HG03045 (cell line): ENCODE measurements at regions not wholly inside any gene's neighbourhood (a gene's known extent, or its start where the extent isn't known, plus 50 kb on each side); places are given as distances from the start of the nearest gene placed in this dataset.

Experiments
- ATAC-seq: cut with Tn5 transposase; IDR thresholded peaks from one replicate; pipeline ENCODE4 v1.9.1; 2021; ENCODE audit warnings: mild to moderate bottlenecking, moderate library complexity; ENCODE audit not compliant: unreplicated experiment

- no peak for ATAC-seq
Measured at GRCh38 chr6:94401311-94401710, 982.0 kb upstream of the EPHA7 start.

GRCh38 chr6:94394822-94395221, 975.5 kb upstream of the EPHA7 start:
- ATAC-seq, result no peak

GRCh38 chr6:94389218-94389617, 969.9 kb upstream of the EPHA7 start:
- no peak for ATAC-seq

- ATAC-seq, result no peak
Measured at GRCh38 chr6:94377835-94378234, 958.5 kb upstream of the EPHA7 start.

GRCh38 chr6:94376876-94377275, 957.5 kb upstream of the EPHA7 start:
- ATAC-seq, result no peak

GRCh38 chr6:94372229-94372628, 952.9 kb upstream of the EPHA7 start:
- no peak for ATAC-seq

- no peak for ATAC-seq
Measured at GRCh38 chr6:94367316-94367715, 948.0 kb upstream of the EPHA7 start.

GRCh38 chr6:94362061-94362864, 942.9 kb upstream of the EPHA7 start:
- ATAC-seq, result no peak

- no peak for ATAC-seq
Measured at GRCh38 chr6:94361304-94362060, 942.1 kb upstream of the EPHA7 start.

- no peak for ATAC-seq
Measured at GRCh38 chr6:94357381-94357980, 938.1 kb upstream of the EPHA7 start.

- no peak for ATAC-seq
Measured at GRCh38 chr6:94350833-94351232, 931.5 kb upstream of the EPHA7 start.

GRCh38 chr6:94349227-94349626, 929.9 kb upstream of the EPHA7 start:
- ATAC-seq, result no peak

- ATAC-seq, result no peak
Measured at GRCh38 chr6:94344866-94345265, 925.5 kb upstream of the EPHA7 start.

- no peak for ATAC-seq
Measured at GRCh38 chr6:94341173-94341572, 921.8 kb upstream of the EPHA7 start.

GRCh38 chr6:94323853-94324252, 904.5 kb upstream of the EPHA7 start:
- no peak for ATAC-seq

- ATAC-seq, result no peak
Measured at GRCh38 chr6:94300424-94301144, 881.2 kb upstream of the EPHA7 start.

- ATAC-seq, result no peak
Measured at GRCh38 chr6:94289131-94289530, 869.8 kb upstream of the EPHA7 start.

- no peak for ATAC-seq
Measured at GRCh38 chr6:94278146-94278545, 858.8 kb upstream of the EPHA7 start.

- ATAC-seq, result no peak
Measured at GRCh38 chr6:94272327-94272726, 853.0 kb upstream of the EPHA7 start.

GRCh38 chr6:94270091-94270948, 851.0 kb upstream of the EPHA7 start:
- no peak for ATAC-seq
